Neural progenitor cell (in vitro differentiated cells): ENCODE measurements at regions not wholly inside any gene's neighbourhood (a gene's known extent, or its start where the extent isn't known, plus 50 kb on each side); places are given as distances from the start of the nearest gene placed in this dataset.

Source experiments
- DNase-seq: peaks from one replicate; pipeline ENCODE4 v3.0.0-alpha.2; 2016; ENCODE audit warnings: low spot score
- H2AFZ ChIP-seq: fragments of 200-600 bp; sonication (generic); replicated peaks from 2 replicates; pipeline ENCODE4 v1.6.1; 2016; ENCODE audit warnings: antibody characterized with exemption
- H3F3A ChIP-seq: fragments of 200-600 bp; sonication (generic); 2 replicates; pipeline ENCODE4 v1.6.1; 2016; ENCODE audit warnings: antibody characterized with exemption, low read depth
- H3K27ac ChIP-seq: fragments of 200-600 bp; sonication (generic); 2 replicates; pipeline ENCODE4 v1.5.1; 2016; ENCODE audit warnings: mild to moderate bottlenecking
- H3K27me3 ChIP-seq: fragments of 200-600 bp; sonication (generic); 2 replicates; pipeline ENCODE4 v1.6.1; 2016; ENCODE audit warnings: mild to moderate bottlenecking, moderate library complexity
- H3K36me3 ChIP-seq: fragments of 200-600 bp; sonication (generic); 2 replicates; pipeline ENCODE4 v1.5.1; 2016
- H3K4me1 ChIP-seq: fragments of 200-600 bp; sonication (generic); 2 replicates; pipeline ENCODE4 v1.6.1; 2016; ENCODE audit warnings: mixed run types
- H3K4me2 ChIP-seq: fragments of 200-600 bp; sonication (generic); 2 replicates; pipeline ENCODE4 v1.6.1; 2016
- H3K4me3 ChIP-seq: fragments of 200-600 bp; sonication (generic); 2 replicates; pipeline ENCODE4 v1.5.1; 2016
- H3K79me2 ChIP-seq: fragments of 200-600 bp; sonication (generic); 2 replicates; pipeline ENCODE4 v1.6.1; 2016; ENCODE audit warnings: low read depth
- H3K9ac ChIP-seq: fragments of 200-600 bp; sonication (generic); 2 replicates; pipeline ENCODE4 v1.6.1; 2016
- H3K9me3 ChIP-seq: fragments of 200-600 bp; sonication (generic); 2 replicates; pipeline ENCODE4 v1.5.1; 2016; ENCODE audit warnings: low read depth
- H4K20me1 ChIP-seq: fragments of 200-600 bp; sonication (generic); 2 replicates; pipeline ENCODE4 v1.6.1; 2016; ENCODE audit warnings: low read depth
- H3K27ac Mint-ChIP-seq: 3 replicates; pipeline ENCODE4 v1.8.0; 2021; ENCODE audit warnings: mixed read lengths
- H3K27me3 Mint-ChIP-seq: 2 replicates; pipeline ENCODE4 v1.8.0; 2022; ENCODE audit warnings: low read depth, mild to moderate bottlenecking, inconsistent platforms, moderate library complexity, mixed read lengths; ENCODE audit not compliant: insufficient read depth
- H3K36me3 Mint-ChIP-seq: 3 replicates; pipeline ENCODE4 v1.8.0; 2021; ENCODE audit warnings: mixed read lengths
- H3K4me1 Mint-ChIP-seq: 3 replicates; pipeline ENCODE4 v1.8.0; 2021; ENCODE audit warnings: mixed read lengths
- H3K4me3 Mint-ChIP-seq: 3 replicates; pipeline ENCODE4 v1.8.0; 2021; ENCODE audit warnings: mild to moderate bottlenecking, moderate library complexity, mixed read lengths
- H3K9me3 Mint-ChIP-seq: 3 replicates; pipeline ENCODE4 v1.8.0; 2020; ENCODE audit warnings: mixed read lengths
- EZH2 ChIP-seq: fragments of 200-600 bp; sonication (generic); IDR thresholded peaks from 2 replicates; pipeline ENCODE4 v1.6.1; 2017; ENCODE audit warnings: antibody characterized with exemption, mild to moderate bottlenecking, moderate library complexity
- EZH2phosphoT487 ChIP-seq: fragments of 200-600 bp; sonication (generic); IDR thresholded peaks from 2 replicates; pipeline ENCODE4 v1.6.1; 2017; ENCODE audit warnings: antibody characterized with exemption
- TF ChIP-seq, protein P1 (sequence below): fragments of 200-600 bp; sonication (generic); IDR thresholded peaks from 2 replicates; pipeline ENCODE4 v1.5.1; 2017; ENCODE audit warnings: antibody characterized with exemption, mild to moderate bottlenecking

DNA sequence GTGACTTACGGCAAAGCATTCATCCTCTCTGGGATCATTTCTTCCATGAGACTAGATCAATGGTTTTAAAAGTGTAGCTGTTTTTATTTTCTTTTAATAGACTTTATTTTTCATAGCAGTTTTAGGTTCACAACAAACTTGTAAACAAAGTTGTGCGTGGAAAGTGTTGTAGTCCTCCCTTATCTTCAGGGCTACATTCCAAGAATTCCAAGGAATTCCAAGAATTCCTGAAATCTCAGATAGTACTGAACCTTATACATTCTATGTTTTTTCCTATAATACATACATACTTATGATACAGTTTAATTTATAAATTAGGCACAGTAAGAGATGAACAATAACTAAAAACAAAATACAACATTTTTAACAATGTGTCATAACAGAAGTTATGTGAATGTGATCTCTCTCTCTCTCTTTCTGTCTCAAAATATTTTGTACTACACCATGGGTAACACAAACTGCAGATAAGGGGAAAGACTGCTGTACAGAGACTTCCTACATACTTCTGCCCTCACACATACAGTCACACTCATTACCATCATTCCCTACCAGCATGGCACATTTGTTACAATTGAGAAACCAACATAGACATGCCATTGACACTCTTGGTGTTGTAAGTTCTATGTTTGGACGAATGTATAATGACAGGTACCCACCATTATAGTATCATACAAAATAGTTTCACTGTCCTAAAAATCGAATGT is 1933.2 kb upstream of the WWC1 start:
- Histone ChIP-seq H3K27ac (no peak overlapping the region), H3K27me3 (no peaks in the 10 kb centered on the region), H3K79me2 (no peaks in the 10 kb centered on the region), H3K9ac (no peak overlapping the region), H3F3A (no peaks in the 10 kb centered on the region), H3K4me3 (no peak overlapping the region), H3K4me1 (peaks cover 7% of the 10 kb centered on the region), H3K36me3 (no peaks in the 10 kb centered on the region), H3K9me3 (no peaks in the 10 kb centered on the region), H4K20me1 (no peaks in the 10 kb centered on the region), H3K4me2 (no peak overlapping the region), H2AFZ (peak overlapping the region; percentile 14)
- no peaks in the 10 kb centered on the region for H3K36me3 Mint-ChIP-seq
- no peak overlapping the region for H3K27ac Mint-ChIP-seq
- TF ChIP-seq, protein P1, sequence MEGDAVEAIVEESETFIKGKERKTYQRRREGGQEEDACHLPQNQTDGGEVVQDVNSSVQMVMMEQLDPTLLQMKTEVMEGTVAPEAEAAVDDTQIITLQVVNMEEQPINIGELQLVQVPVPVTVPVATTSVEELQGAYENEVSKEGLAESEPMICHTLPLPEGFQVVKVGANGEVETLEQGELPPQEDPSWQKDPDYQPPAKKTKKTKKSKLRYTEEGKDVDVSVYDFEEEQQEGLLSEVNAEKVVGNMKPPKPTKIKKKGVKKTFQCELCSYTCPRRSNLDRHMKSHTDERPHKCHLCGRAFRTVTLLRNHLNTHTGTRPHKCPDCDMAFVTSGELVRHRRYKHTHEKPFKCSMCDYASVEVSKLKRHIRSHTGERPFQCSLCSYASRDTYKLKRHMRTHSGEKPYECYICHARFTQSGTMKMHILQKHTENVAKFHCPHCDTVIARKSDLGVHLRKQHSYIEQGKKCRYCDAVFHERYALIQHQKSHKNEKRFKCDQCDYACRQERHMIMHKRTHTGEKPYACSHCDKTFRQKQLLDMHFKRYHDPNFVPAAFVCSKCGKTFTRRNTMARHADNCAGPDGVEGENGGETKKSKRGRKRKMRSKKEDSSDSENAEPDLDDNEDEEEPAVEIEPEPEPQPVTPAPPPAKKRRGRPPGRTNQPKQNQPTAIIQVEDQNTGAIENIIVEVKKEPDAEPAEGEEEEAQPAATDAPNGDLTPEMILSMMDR = no peak
- no peak for TF ChIP-seq EZH2phosphoT487
- no peak for TF ChIP-seq EZH2
- no peak overlapping the region for H3K4me3 Mint-ChIP-seq
- H3K9me3 Mint-ChIP-seq = peaks cover 21% of the 10 kb centered on the region
- peaks cover 4% of the 10 kb centered on the region for H3K27me3 Mint-ChIP-seq
- no peak for DNase-seq
- H3K4me1 Mint-ChIP-seq = peaks cover 6% of the 10 kb centered on the region

GRCh38 chr5:166363087-166363760 is 1928.2 kb upstream of the WWC1 start:
- Histone ChIP-seq H3F3A (no peaks in the 10 kb centered on the region), H3K79me2 (no peaks in the 10 kb centered on the region), H3K27ac (no peak overlapping the region), H3K36me3 (no peaks in the 10 kb centered on the region), H2AFZ (no peak overlapping the region), H3K4me3 (no peak overlapping the region), H3K27me3 (no peaks in the 10 kb centered on the region), H3K9me3 (no peaks in the 10 kb centered on the region), H4K20me1 (no peaks in the 10 kb centered on the region), H3K4me2 (no peak overlapping the region), H3K4me1 (peaks cover 5% of the 10 kb centered on the region), H3K9ac (no peak overlapping the region)
- no peak overlapping the region for H3K4me3 Mint-ChIP-seq
- H3K4me1 Mint-ChIP-seq = peaks cover 7% of the 10 kb centered on the region
- DNase-seq = no peak
- TF ChIP-seq, protein P1 = no peak
- TF ChIP-seq EZH2phosphoT487 = no peak
- no peak for TF ChIP-seq EZH2
- no peaks in the 10 kb centered on the region for H3K36me3 Mint-ChIP-seq
- peaks cover 2% of the 10 kb centered on the region for H3K27me3 Mint-ChIP-seq
- H3K27ac Mint-ChIP-seq = no peak overlapping the region
- H3K9me3 Mint-ChIP-seq = peaks cover 15% of the 10 kb centered on the region

GRCh38 chr5:166365164-166365563 is 1926.3 kb upstream of the WWC1 start:
- no peaks in the 10 kb centered on the region for H3K79me2 ChIP-seq
- peaks cover 19% of the 10 kb centered on the region for H3F3A ChIP-seq
- no peaks in the 10 kb centered on the region for H3K27me3 ChIP-seq
- H2AFZ ChIP-seq = peak overlapping the region; percentile 50
- no peaks in the 10 kb centered on the region for H3K9me3 ChIP-seq
- Mint-ChIP-seq H3K36me3 (no peaks in the 10 kb centered on the region), H3K4me1 (peaks cover 9% of the 10 kb centered on the region), H3K27ac (no peak overlapping the region), H3K9me3 (peaks cover 12% of the 10 kb centered on the region), H3K27me3 (peaks cover 2% of the 10 kb centered on the region), H3K4me3 (no peak overlapping the region)
- TF ChIP-seq EZH2 (no peak), EZH2phosphoT487 (no peak)
- TF ChIP-seq, protein P1 = no peak
- no peaks in the 10 kb centered on the region for H4K20me1 ChIP-seq
- H3K4me3 ChIP-seq = no peak overlapping the region
- no peak overlapping the region for H3K9ac ChIP-seq
- no peak overlapping the region for H3K27ac ChIP-seq
- no peak for DNase-seq
- H3K36me3 ChIP-seq = no peaks in the 10 kb centered on the region
- H3K4me1 ChIP-seq = peaks cover 24% of the 10 kb centered on the region
- no peak overlapping the region for H3K4me2 ChIP-seq
